Head of caudate nucleus (tissue), 42 donors: ENCODE measurements at regions not wholly inside any gene's neighbourhood (a gene's known extent, or its start where the extent isn't known, plus 50 kb on each side); places are given as distances from the start of the nearest gene placed in this dataset.

Experiments
- DNase-seq, 42 donors: peaks; one replicate each; pipeline versions ENCODE4 v3.0.0 to v3.0.0-alpha.2; 2020 to 2021; ENCODE audit warnings: mixed read lengths in 7 of 42
- intact Hi-C: fragments of 100-400 bp; cut with DNase I; formaldehyde crosslinking; loops from one replicate; pipeline ENCODE4 v1.15.0; 2022

DNA sequence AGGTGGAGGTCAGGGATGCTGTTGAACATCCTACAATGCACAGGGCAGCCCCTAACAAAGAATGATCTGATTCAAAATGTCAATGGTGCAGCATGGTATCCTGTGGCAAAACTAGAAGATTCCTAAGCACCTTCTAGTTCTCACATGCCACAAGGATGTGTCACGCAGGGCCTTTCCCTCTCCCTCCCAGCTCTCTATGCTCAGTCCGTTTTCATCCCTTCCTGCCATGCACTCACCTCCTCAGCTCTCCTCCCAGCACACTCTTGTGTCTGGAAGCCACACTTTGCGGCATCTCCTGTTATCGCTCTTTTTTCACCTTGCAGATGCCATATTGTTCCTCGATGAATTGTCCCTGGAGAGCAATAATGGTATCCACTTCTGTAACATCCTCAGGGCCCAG lies 263.4 kb downstream of the CDC5L start:
- DNase-seq, result no peak
- intact Hi-C loops, result loop anchor here (10.0 kb wide), 2 partner anchors 176 to 764 kb away; no protein-coding TSS in a partner anchor

DNA sequence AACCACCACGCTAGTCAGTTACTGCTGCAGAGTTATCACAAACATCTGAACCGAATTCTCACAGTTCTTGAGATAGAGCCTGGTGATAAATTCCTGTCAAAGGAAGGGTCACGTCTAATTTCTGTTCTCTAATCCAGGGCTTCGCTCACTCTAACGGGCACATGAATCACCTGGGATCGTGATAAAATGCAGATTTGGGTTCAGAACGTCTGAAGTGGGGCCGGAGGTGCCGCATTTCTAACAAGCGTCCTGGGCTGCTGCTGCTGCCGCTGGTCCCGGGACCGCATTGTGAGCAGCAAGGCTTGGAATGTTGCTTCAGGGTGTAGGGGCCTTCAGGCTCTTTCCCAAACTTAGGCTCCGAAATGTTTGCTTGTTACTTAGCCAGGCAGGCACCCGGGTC lies 264.1 kb downstream of the CDC5L start:
- no peak for DNase-seq
- intact Hi-C loops, result loop anchor here (10.0 kb wide), 2 partner anchors 177 to 763 kb away; no protein-coding TSS in a partner anchor

DNA sequence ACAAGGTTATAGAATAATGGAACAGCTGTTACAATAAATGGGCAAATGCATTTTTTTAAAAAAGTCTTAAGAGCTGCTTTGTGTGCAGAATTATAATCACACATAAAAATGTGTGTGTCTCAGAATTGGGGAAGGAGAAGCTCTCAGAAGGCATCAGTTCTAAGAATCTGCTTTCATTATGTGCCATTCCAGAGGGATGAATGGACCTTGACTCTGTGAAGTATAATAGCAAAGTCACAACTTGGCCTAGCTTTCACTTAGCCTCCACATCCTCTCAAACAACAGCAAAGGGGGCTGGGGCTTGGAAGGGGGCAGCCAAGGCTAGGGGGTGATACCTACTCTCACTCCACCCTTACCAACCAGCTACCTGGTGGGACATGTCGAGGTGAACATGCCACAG lies 265.0 kb downstream of the CDC5L start:
- intact Hi-C loops, result loop anchor here (10.0 kb wide), 2 partner anchors 178 to 762 kb away; no protein-coding TSS in a partner anchor
- no peak for DNase-seq

DNA sequence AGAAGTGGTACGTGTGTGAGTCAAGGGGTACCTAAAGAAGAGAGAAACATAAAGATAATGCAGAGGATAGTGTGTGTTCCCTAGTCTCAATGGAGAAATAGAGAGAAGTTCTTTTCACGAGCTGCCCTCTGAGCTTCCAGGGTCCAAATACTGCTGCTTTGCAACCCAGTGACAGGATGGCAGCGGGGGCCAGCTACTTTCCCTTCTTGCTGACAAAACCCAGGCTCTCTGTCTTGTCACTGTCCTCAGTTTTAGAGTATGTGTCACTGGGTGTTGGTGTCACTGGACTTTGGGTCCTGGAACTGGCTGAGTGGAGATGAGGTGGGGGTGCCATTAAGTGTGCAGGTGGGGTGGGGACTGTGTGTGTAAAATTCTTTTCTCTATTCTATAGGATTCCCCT lies 265.6 kb downstream of the CDC5L start:
- intact Hi-C loops, result loop anchor here (10.0 kb wide), 2 partner anchors 178 to 762 kb away; no protein-coding TSS in a partner anchor
- DNase-seq, result no peak

DNA sequence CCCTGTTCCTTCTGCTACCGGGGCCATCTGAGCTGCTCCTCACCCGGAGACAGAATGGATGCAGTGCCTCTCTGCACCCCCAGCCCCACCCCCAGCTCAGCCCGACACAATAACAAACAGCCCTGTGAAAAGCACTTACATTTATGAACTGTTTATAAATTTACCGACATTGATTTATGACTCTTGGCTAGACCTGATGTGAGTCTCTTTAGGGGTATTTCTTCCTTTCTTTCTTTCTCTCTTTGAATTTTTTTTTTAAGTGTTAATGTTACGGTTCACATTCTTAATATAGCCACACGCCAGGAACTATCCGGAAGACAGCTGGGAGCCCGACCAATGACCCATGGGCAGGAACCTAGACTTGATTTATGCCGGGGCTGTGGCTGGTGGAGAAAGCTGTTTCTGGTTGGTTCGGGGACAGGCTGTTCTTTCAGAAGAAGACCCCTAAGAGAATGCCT lies 266.3 kb downstream of the CDC5L start:
- intact Hi-C loops, result loop anchor here (10.0 kb wide), 2 partner anchors 179 to 761 kb away; no protein-coding TSS in a partner anchor
- DNase-seq, result no peak

DNA sequence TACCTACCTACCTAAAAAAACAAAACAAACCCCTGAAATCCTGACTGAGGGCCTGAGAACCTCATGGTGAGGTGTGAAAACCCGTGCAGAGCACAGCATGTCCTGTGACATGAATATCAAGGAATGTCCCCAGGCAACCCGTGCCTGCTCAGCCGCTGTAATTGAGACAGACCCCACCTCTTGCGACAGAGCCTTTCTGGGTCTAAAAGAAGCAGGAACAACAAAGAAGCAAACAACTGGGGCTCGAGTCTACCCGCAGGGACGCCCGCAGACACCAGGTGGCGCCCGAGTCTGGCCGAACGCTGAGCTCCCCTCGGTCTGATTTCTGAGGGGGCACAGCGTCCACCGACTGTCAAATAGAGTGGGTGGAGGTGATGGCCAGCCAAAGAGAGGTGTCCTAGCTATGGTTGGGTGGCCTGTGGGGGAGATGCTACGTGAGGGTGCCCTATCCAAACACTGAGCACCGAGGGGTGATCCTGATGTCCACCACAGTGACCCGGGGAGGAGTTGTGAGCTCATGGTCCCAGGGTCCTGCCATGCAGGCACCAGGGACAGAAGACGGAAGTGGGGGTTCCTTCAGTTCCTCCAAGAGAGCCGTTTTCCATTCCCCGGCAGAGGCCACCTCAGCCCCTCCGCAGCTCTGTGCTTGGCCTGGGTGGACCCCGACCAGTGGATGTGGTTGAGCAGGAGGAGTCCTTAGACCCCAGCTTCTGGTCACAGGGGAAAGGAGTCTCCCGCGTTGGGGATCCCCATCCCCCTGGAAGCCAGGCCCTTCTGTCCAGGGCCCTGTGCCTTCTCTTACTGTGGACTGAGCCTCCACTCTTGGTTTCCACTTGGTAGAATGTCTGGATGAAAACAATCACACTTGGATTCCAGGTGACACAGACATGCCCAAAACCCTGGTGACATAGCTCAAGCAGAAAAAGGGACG lies 268.2 kb downstream of the CDC5L start:
- intact Hi-C loops, result loop anchor here (5.0 to 10.0 kb wide), 4 partner anchors 181 to 1267 kb away; no protein-coding TSS in a partner anchor
- DNase-seq, result peak; percentile 42 to 89 (median 77)

DNA sequence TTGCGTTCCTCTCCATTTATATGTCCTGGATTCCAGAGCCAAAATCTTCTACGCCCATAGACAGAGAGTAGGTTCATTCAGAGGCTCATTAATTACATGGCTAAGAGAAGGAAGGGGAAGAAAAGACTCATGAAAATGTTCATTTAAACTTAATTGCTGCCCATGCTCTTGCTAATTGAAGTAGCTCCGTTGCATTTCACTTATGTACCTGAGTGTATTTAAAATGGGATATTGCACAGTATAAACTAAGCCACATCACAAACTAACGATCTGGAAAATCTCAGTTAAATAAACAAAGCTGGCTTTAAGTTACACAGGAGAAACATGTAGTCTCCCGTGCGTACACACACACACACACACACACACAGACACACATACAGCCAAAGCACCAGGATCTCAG lies 269.2 kb downstream of the CDC5L start:
- intact Hi-C loops, result loop anchor here (5.0 to 10.0 kb wide), 4 partner anchors 182 to 1266 kb away; no protein-coding TSS in a partner anchor

DNA sequence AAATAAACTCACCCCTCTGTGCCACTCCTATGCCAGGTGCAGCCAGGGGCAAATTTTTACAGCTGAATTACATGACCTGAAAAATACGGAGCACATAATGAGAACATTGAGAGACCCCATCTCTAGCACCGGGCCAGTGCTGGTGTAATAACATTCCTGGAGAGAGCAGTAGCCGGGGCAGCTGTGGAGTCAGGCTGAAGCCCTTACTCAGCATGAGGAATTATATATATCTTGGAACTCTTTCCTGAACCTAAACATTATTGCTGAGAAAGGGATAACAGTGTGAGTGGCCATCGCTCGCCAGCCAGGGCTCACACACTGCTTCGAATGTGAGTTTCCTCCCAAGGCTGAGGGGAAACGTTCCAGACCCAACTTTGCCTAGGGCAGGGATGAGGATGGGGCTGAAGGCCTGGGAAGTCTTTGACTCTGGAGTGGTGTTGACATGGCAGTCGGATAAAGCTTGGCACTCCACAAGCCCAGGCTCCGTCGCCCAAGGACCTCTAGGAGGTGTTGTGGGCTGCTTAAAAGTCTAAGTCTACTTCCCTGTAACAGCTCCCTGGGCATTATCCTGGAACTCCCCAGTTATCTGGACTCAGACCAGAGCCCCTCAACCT lies 269.8 kb downstream of the CDC5L start:
- DNase-seq, result no peak
- intact Hi-C loops, result loop anchor here (5.0 to 10.0 kb wide), 4 partner anchors 183 to 1265 kb away; no protein-coding TSS in a partner anchor

More for the DNA sequence above, 269.2 kb downstream of the CDC5L start:
- DNase-seq, result no peak

DNA sequence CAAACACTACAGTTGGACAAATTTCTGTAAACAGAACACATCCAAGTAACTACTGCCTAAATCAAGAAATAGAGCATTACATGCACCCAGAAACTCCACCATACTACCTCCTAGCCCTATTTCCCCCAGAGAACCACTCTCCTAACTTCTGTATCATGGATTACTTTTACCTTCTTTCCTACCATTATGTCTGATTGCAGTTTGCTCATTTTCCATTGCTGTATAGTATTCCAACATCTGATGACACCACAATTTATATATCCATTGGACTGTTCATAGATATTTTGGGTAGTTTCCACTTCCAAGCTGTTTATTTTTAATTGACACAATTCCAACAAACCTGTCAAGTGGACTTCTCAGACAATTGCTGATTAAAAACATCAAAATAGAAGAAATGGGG lies 271.1 kb downstream of the CDC5L start:
- intact Hi-C loops, result loop anchor here (5.0 to 10.0 kb wide), 4 partner anchors 184 to 1264 kb away; no protein-coding TSS in a partner anchor
- no peak for DNase-seq

DNA sequence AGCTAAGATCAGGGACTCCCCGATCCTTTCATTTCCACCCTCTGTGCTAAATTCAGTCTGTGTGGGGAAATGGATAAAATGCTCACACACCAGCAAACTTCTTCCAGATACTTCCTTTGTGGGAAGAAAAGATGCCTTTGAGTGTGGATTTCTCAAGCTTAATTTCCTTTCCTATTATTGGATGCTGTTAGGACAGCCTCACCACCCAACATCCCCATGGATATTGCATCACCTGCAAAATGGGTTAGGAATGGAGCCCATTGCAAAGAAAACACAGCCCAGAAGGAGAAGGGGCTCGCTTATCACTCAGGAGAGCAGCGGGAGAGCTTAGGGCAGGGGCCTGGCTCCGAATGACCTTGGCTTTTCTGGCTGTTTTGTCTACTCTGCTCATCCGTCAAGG lies 272.2 kb downstream of the CDC5L start:
- no peak for DNase-seq
- intact Hi-C loops, result loop anchor here (5.0 to 10.0 kb wide), 4 partner anchors 185 to 1263 kb away; no protein-coding TSS in a partner anchor

DNA sequence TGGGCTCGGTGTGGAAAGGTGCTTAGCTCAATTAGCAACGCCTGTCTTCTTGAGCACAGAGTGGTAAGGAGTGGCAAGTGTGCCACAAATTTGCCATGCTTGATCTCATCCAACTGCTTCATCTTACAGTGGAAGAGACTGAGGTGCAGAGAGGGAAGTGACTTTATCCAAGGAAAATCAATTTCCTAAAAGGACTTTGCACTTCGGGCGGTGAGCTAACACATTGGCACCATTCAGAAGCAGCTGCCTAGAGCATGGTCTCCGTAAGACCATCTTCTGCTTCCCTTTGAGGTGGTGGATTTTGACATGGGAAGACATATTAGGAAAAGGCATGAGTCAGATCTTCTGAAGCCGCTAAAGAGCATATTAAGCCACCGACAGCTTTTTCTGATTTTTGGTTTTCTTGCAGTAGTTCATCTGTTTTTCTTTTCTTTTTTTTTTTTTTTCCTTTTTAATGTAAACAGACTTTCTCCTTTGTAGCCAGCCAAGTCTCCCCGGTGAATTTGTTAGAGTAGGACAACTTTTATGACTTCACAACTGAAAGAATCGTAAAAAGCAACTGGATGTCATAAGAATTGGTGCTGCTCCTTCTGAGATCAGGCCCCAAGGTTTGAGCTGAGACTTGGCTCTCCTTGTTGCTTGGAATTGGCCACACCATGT lies 273.2 kb downstream of the CDC5L start:
- intact Hi-C loops, result no loop called here
- DNase-seq, result no peak

DNA sequence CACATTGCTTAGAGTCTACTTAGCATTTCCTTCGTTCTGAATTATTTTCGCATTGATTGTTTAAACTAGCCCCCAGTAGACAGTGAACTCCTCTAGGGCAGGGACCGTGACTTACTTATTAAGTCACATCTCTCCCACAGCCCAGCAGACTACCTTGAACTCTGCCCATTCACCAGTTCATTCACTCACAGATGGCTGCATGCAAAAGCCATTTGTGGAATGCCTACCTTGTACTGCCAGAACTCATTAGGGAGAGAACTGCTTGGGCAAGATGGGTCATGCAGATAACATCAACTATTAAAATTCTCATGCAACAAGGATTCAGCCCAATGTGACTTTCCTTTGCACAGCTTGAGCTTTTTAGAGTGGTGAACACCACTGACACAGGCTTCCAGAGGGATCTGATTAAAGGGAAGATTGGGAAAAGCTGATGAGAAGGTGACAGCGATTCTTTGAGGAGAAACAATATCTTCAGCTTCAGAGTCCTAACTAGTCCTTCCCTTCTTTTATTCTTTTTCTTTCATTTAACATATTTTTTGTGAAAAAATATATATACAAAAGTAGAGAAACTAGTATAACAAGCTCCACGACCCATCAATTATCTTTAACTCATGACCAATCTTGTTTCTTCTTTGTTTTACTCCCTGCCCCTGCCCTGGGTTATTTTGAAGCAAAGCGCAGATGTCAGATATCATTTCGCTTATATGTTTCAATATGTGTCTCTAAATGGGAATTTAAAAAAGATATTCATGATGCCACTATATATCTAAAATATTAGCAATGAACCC lies 273.9 kb downstream of the CDC5L start:
- intact Hi-C loops, result no loop called here
- DNase-seq, result no peak

DNA sequence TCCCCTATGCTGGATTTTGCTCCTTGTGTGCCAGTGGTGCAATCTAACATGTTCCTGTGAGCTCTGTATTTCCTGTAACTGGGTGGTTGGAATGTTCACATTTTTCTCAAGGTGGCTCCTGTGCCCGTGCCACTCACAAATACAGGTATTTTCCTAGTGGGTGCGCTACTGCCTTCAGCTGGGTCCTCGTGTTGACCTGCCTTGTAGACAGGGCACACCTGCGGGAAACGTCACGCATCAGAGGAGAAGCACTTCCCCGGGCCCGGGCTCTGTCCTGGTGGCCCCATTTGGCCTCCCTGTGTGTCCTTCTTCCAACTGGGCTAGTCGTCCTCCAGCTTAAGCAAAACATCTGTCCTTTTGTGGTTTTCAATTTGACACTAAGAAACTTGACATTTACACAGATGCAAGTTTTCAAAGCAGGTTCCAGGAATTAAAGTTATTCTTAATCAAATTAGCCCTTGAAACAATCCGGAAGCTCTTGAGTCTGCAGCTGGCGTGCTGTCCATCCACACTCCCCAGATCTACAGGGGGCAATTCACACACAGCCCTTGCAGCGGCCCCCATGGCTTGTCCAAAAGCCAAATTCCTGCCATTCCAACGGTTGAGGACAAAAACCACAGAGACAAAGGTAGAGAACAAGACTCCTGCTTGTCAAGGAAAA lies 275.1 kb downstream of the CDC5L start:
- intact Hi-C loops, result no loop called here

DNA sequence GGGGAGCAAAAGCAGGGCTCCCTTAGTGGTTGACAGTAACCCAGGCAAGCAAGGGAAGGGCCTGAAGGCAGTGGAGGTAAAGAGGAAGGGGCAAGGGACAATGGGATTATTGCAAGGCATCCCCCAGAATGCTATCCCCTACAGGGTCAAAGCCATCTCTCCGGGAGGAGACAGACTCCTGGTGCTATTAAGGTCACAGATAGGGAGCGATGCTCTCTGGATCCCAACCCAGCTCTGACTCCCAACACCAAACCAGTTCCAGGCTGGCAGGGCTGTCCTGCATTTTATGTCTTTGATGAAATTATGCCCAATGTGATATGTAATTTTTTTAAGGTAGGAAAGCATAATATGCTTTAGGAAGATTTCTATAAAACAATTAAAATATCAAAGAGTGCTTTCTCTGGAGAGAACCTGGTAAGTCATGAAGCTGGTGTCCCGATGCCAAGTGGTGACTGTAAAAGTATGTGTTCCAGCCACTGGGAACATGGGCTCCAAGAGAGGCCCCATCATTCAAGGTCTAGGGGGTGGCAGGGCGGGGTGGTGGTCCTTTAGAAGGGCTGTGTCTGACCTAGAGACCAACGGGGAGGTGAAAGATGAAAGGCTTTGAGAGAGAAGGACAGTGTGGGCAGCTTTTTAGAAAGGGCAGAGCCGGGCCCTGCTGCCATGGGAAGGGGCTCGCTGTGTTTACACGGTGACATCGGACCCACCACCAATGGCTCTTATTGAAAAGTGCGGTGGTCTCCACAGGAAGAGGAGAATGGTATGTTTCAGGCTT lies 276.5 kb downstream of the CDC5L start:
- intact Hi-C loops, result no loop called here
- no peak for DNase-seq

More for the DNA sequence above, 275.1 kb downstream of the CDC5L start:
- no peak for DNase-seq

DNA sequence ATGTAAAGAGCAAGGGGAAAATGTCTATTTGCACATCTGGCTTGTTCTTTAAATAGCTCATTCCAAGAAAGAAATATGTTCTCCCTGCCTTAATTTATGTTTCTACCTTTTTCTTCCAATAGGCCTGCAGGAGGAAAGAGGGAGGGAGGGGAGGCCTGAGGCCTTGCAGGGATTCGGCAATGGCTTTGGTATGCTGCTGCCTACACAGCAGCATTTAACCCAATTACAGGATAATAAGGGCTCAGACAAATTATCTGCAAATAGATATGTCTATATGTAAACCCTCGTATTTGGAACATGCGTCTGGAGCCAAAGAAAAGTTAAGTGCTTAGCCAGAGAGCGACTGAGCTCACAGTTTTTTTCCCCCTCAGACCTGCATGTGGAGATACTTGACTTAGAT lies 277.2 kb downstream of the CDC5L start:
- intact Hi-C loops, result no loop called here
- no peak for DNase-seq

DNA sequence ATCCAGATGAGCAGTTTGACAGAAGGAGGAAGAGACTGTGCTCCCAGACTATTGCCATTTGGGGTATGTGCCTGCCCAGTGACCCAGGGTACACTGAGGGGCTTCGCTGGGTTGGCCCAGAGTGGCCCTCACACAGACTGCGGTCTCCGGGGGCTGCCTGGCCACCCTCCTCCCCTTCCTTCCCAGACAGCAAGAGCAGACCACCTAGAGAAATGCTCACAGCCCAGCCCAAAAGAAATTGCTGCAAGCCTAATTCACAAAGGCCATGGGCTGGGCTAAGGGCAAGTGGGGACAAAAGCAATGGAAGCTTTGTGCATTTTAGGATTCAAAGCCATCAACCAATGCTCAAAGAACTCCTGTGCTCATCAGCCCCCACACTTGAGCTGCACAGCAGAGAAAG lies 277.6 kb downstream of the CDC5L start:
- intact Hi-C loops, result no loop called here
- no peak for DNase-seq

DNA sequence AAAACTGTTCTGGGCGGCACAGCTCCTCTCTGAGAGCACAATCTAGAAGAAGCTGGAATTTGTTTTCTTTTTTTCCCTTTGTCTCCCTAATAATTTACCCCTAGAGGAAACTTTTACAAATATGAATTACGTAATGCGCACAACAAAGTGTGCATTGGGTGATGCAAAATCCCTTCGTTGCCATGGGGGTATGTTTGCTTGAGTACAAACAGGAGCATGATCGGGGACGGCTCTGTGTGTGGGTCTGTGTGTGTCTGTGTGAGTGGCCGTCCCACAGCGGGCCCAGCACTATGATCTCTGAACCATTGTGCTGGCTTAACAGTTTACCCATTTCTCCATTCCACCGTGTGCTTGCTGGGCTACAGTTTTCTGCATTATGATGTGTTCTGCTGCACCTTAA lies 278.2 kb downstream of the CDC5L start:
- peak in 1 of 42 donors; percentile 6 for DNase-seq
- intact Hi-C loops, result no loop called here
